Renal cortical epithelial cell (primary cell): ENCODE measurements at regions not wholly inside any gene's neighbourhood (a gene's known extent, or its start where the extent isn't known, plus 50 kb on each side); places are given as distances from the start of the nearest gene placed in this dataset.
"Not testable (repeated sequence)": the region's sequence is repeated elsewhere in the genome, so short reads cannot be mapped to it uniquely, and the experiment has no call there.

Experiments used
- DNase-seq: peaks from one replicate; pipeline ENCODE4 v3.0.0-alpha.2; 2011; ENCODE audit warnings: low read depth

DNA sequence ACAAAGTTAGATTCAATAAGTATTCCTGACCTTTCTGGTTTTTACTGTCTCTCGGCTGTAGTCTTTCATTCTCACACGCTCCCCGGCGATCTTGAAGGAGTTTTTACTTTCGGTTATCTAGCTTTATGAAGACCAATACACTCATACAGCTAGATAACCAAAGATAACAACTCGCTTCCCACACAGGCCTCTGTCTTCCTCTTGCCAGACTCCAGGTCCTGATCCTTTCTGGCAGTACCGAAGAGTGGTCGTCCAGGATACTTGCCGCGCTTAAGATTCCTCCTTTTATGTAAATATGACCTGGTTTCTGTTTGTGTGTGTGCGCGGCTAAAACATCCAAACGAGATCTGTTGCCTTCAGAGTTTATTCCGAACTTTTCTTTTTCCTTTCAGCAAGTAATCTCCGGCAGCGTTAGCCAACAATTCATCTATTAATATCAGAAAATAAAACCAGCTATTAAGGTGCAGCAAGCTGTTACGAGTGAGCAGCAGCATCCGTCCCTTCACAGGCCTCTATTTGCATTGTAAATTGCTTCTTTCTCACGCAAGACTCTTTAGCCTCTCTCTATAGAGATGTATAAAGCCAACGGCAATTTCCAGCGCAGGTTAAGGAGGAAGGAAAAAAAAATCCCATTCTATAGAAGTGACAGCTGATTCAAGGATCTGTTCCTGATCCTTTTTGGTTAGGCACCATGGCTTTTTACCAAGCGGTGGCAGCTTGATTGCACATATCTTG lies 216.1 kb downstream of the MEF2C start:
- DNase-seq = no peak

DNA sequence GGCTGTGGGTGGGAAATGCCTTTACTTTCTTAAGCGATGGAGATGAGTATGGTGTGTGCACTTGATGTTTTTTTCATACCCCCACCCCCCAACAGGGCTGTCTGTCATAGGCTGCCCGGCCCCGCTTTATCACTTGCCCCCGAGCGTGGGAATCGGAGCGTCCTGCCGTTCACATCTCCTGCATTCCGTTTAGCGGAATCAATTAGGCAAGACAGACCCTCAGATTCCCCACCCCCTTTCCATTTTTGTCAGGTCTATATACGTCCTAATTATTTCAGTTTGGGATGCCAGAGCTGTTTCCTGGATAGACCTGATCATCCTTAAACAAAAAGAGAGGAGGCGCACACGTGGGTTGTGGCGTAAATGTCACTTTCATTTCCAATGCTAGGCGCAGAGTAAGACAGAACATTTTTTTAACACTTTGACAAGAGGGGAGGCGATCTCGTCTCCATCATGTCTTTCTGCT lies 217.2 kb downstream of the MEF2C start:
- DNase-seq = no peak

DNA sequence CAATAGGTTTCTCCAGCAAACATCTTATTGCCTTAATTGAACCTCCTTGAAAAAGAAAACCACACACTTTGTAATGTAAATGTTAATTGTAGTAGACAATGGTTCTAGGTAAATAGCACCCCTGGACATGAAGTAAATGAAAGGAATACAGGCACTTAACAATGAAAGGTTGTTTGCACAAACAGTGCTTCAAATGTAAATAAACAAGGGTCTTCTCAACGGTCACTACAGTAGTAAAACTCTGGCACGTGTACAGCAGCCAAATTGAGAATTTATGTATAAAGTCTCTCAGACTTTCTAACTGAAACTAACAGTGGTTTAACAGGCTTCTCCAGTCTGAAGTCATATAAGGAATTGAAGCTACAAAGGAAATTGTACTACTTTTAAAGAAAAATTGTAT lies 218.3 kb downstream of the MEF2C start:
- DNase-seq = no peak

DNA sequence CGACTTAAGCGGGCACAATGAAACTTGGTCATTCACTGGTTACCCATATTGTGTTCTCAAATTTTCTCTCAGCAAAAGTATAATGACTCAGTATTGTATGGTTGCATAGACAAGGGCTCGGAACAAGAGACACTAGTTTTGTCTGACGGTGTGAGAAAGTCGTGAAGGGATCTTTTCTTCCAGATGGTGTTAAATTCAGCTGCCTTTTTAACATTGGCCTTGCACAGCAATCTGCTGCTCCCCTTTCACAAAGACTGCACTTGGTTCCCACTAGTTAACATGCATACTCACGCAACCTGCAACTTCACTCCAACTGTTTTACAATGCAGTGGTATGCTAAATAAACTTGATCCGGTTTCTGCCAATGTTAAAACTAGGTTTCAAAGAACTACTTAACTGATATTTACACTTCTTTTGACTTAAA lies 219.2 kb downstream of the MEF2C start:
- DNase-seq = no peak

DNA sequence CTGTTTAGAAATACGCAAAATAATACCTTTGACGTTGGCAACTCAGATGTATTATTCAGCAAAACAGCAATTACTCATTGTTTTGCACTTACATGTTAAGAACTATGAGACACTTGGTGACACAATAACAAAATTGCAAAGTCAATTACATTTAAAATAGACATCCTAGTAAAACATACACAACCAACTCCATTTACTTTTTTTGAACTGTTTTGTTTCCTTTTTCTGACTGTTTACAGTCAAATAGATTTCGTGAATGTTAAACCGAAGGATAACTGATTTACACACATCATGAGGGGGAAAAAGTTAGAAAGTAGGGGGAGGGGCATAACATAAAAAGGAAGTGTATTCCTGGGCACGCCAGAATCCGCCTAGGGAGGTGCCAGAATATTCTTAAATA lies 220.1 kb downstream of the MEF2C start:
- no peak for DNase-seq

DNA sequence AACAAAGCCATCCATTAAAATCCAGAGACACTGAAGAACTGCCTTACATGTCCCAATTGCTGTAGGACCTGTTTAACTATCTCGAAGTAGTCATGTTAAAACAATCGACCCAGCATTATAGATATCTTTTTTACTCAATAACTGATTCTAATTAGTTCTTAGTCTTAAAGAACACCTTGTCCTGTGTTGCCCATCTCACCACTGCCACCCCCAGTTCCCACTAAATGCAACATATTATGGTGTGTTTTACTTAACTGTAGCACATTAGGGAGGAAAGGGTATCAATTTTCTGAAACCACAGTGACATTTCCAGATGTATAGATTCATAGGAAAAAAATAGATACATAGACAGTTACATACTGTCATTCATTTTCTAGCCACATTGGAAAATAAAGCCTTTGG lies 221.2 kb downstream of the MEF2C start:
- DNase-seq = no peak

DNA sequence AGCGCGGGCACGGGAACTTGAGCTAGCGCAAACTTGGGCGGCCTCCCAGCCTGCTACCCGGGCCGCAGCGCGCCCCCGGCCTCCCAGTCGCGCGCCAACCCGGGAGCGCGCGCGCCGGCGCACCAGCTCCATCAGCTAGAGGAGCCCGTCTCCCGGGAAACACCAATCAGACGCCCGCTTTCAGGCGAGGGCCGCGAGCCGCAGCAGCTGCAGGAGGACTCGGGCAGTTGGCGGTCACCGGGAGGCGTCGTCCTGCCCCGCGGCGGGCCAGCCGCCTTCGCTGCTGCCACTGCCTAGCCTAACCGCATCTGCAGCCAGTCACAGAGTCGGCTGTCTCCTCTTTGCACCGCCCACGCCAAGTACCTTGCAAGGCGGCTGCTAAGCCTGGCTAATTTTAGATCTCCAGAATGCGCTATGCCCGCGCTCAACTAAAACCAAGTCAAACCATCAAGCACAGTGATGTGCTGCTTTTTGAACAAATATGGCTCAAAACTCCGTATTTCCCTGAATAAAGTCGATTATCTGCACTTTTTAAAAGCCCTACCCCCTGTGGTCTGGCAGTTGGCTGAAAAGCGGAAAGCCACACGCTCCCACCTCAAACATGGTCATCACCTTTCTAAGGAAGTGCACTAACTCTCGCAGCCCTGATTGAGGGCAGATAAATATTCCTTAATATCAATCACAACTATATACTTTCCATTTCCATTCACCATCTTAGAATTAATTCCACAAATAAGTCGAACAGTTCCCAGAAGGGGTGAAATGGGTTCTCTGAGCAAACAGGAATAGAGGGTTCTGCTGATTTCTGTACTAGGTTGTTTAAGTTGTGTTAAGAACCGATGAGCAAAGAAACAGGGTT lies 221.8 kb downstream of the MEF2C start:
- no peak for DNase-seq

DNA sequence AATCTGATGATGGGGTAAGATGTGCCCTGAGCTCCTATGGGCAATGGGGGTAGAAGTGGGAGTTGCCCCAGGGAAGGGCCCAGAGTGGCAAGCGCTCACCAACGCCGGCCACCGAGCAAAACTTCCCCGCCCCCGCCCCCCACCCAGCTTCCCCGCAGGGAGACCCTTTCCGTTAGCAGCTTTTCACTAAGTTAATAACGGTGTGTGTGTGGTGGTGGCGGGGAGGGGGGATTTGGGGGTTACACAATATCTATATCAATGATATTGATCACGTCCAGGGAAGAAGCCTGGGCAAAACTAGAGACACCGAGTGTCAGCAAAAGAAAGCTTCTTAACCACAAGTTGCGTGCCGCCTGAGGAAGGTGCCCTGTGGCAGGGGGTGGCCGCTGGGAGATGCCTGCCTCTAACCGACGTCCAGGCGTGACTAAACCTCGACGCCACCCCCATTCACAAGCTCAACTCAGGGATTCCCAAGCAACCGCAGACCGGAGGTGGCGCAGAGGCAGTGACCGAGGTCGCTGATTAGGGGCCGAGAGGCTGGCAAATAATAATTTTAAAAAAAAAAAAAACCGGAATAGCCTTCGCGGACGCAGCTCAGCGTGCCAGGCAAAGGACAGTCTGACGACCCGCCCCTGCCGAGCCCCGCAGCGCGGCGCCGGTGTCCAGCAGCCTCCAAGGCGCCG lies 222.6 kb downstream of the MEF2C start:
- DNase-seq = no peak

DNA sequence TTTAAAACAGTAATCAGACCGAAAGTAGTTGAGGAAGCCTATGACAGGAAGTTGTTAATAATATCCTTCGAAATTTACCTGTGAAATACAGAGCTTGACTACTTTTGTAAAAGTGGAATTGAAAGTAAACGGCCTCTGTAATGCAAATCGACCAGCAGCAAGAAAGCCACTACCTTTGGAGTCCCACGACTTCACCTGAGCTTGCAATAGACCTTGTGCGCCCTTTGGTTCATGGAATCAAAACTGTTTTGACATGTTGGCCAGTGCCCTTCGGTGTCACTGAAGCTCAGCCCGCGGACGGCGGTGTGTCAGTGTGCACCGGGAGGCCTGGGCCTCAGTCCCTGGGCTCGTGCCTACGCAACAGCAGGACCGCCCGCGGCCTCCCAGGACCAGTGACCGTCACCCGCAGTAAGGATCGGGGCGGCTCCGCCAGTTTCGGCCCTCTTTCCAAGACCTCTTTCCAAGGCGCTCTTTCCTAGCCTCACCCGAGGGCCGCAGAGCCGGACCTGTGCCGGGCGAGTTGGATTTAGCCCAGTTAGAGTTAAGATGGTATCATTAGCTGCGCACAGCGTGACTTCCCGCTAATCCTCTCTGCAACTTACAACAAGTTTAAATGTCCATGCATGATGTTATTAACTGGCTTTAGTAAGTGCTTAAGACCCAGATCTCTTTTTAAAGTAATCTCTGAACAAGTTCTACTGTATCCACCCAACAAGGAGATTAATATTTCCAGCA lies 223.3 kb downstream of the MEF2C start:
- no peak for DNase-seq

DNA sequence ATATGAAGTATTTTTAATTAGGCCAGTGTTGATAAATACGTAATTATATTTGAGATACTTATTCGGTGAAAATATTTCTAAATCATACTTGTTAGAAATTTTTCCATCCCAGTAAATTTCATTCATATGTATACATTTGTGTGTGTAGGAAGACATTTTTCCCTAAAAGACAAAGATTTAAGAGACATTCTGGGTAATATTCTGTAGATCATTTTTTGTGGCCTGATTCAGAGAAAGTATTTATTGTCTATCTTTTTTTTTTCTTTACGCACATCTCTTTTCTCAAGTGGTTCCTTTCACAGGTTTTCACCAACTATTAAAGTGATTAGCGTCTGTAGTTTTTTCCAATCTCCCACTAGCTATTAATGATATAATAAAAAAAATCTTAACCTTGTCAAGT lies 224.1 kb downstream of the MEF2C start:
- DNase-seq = no peak

DNA sequence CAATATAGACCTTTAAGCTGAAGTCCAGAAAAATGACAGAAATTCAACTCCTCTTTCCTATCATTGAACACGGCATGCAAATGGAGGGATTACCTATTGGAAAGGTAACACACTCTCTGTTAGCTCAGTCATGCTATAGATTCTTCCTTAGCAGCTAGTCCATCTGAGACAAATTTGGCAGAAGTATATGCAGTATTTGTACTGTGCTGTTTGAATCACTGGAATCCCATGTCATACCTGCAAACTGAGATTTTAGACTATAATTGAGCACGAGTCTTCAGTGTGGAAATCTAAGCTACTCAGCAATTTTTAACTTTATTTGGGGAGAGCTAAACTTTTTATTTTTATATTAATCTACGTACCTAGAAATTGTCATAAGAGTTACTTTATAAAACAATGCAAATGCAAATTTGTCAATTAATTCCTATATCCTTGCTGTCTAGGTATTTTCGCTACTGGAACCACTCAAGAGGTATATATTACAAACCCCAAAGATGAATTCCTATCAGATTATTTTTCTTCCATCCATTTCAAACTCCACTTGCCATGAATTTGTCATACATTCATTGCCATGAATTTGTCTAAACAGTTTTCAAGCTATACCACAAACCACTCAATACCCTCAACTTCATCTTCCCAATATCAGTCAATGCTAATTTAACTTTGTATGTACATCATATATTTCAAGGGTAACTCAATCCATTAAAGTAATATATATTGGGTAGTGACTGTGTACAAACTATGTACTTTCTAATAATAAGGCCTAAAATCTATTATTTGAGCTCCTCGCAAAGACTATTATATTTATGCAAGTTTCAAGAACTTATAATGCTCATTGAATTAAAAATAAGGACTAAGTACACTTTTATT lies 224.8 kb downstream of the MEF2C start:
- DNase-seq = no peak

DNA sequence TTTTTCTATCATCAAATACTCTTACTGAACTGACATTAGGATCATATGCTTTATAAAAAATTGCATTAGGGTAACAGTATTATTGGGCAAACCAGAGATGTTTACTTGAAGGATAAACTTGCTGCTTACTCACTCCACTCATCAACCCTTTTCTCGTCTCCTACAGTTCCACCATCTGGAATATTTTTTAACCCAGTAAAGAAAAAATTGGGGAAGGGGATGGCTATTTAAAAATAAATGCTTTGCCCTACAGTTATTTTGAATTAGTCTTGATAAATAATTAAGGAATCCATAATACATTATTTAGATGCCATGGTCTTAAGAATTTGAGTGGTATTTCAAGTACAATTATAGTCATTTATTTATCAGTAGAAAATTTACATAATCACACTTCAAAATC lies 225.8 kb downstream of the MEF2C start:
- DNase-seq = no peak

DNA sequence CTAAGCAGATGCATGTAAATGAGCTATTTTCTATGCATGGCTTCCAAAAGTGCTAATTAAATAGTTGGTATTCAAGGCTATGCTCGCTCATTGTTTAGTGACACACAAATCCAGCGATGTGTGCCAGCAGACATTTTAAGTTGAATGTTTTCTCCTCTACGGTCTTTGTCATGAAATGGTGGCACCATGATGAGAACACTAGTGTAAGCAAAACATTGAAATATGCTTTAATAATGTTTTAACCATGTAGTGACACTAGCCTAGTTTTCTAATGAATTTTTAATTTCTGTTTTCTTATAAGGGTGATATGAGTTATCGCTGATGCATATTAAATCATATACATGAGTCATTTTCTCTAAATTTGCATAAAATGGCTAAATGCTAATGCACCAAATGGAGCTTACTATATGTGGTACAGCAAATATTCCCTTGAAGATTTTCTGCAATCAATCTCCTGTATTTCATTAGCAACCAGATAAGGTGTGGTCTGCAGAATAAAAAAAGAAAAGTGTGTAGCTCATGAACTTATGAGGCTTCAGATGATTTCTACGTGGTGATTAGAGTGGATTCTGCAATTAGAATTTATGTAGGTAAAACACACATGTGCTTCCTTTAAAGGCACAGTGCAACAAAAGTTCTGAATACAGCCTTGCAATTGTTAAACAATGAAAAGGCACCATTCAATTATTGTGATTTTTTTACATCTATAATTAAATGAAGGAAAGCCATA lies 226.6 kb downstream of the MEF2C start:
- no peak for DNase-seq

DNA sequence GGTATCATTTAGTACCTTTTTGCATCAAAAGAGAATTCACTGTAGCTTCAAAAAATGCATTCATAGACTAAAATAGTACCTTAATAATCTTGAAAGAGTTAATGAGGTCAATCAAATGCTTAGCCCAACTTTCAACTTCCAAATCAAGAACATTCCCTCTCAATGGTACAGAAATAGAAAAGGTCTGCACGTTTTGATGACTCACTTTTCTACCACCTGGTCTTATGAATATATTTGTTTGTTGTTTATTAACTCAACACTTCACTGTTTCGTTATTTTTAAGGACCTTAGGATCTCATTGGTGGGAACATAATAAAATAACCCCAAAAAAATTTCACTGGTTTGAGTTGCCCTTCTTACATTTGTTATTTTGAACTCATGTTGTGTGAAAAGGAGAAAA lies 229.5 kb downstream of the MEF2C start:
- DNase-seq = no peak

DNA sequence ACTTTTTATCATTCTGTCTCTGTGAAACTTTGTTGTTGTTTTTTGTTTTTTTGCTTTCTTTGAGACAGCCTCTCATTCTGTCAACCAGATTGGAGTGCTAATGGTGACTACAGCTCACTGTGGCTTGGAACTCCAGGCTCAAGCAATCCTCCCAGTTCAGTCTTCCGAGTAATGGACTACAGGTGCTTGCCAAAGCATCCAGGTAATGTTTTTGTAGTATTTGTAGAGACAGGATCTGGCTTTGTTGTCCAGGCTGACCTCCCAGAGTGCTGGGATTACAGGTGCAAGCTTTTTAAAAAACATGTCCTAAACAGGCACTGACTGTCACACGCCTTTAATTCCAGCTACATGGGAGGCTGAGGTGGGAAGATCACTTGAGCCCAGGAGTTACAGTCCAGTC lies 235.1 kb downstream of the MEF2C start:
- DNase-seq = no peak

DNA sequence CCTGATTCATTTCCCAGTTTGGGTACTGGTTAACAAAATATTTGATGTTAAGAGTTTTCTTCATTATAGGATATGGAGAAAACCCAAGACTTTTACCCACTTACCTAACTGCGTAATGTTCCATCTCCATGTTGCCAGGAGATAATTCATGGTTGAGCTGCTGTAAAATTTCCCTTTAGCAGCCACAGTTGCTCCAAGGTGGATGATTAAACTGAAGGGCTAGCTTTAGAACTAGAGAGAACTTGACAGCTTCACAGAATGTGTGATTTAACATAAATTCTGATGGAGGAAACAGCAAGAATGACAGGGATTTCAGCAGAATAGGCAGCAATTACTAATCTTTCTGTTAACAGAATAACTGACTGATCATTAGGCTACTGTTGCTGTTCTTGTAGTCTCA lies 236.1 kb downstream of the MEF2C start:
- no peak for DNase-seq

DNA sequence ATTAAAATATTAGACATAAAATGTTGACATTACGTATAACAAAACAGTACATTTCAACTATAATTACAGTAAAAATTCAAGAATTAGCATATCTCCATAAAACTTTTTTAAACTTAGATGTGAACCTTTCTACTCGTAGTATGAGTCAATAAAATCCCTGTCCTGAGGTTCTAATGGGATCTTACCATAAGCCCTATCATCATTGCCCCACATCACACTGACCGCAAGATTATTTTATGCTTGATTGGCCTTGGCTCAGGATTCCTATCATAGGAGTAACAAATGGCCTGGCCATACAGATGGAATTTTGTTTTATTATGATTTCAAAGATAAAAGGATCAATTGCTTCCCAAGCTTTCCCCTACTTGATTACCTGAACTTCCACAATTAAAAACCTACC lies 238.3 kb downstream of the MEF2C start:
- no peak for DNase-seq

DNA sequence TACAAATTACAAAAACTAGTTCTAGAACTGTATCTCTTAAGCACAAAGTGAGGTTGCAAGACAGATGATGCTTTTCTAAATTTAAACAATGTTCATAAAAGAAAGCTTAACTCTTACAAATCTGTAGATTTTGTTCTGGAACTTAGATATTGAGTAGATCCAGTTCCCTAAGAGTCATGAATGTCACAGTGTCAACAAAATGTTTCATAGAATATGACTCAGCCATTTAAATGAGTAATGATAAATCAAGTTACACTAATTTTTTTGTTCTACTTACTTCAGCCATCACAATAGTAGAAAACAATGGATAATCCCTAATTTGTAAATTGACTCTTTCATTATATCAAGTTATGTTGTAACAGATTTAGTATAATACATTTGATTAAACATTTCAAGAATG lies 239.7 kb downstream of the MEF2C start:
- no peak for DNase-seq

DNA sequence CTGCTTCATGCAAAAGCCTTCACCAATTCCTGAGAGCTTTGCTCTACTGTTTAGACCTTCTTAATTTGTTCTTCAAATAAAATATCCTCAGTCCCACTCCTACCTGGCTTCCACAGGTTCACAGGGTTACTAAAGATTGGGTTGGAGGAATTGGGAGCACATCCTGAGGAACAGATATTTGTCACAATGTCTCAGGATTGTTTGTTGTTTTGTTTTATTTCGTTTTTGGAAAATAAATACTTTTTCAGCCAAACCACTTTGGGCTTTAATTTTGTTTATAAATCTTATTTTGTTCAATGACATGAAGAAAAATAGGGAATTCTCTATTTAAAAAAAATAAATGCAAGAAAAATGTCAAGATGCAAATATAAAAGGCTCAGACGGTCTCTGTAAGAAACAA lies 249.0 kb downstream of the MEF2C start:
- DNase-seq = no peak

DNA sequence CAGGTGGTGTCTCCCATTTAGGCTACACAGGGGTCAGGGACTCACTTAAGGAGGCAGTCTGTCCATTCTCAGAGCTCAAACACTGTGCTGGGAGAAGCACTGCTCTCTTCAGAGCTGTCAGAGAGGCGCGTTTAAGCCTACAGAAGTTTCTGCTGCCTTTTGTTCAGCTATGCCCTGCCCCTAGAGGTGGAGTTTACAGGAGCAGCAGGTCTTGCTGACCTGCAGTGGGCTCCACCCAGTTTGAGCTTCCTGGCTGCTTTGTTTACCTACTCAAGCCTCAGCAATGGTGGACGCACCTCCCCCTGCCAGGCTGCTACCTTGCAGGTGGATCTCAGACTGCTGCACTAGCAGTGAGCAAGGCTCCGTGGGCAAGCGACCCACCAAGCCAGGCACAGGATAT lies 260.1 kb downstream of the MEF2C start:
- DNase-seq = not testable (repeated sequence)
